ENCODE measurements at regions not wholly inside any gene's neighbourhood (a gene's known extent, or its start where the extent isn't known, plus 50 kb on each side); places are given as distances from the start of the nearest gene placed in this dataset.
"Not testable (repeated sequence)": the region's sequence is repeated elsewhere in the genome, so short reads cannot be mapped to it uniquely, and the experiment has no call there.

GRCh38 chr6:137571854-137572253 lies 77.7 kb upstream of the OLIG3 start:
- Histone ChIP-seq H3K9me3 (ENCODE audit: control insufficient read depth in 1 of 2, low read length in 2 of 2) (no peaks in the 10 kb centered on the region), H3K27me3 (ENCODE audit: control insufficient read depth in 1 of 2, insufficient read depth in 2 of 2, low read length in 2 of 2) (peaks cover 0 to 4% of the 10 kb centered on the region in 2 donors), H3K4me3 (ENCODE audit: low read depth in 1 of 2, low read length in 2 of 2) (no peak overlapping the region), H3K27ac (ENCODE audit: low read depth, low read length) (no peak overlapping the region), H3K4me1 (ENCODE audit: control insufficient read depth in 1 of 2, insufficient read depth in 2 of 2, low read length in 2 of 2) (peaks cover 0 to 3% of the 10 kb centered on the region in 2 donors), H3K36me3 (ENCODE audit: control insufficient read depth in 1 of 2, insufficient read depth in 2 of 2, low read length in 2 of 2) (no peaks in the 10 kb centered on the region), H3K9ac (ENCODE audit: low read depth in 1 of 2, low read length in 2 of 2) (no peak overlapping the region)

DNA sequence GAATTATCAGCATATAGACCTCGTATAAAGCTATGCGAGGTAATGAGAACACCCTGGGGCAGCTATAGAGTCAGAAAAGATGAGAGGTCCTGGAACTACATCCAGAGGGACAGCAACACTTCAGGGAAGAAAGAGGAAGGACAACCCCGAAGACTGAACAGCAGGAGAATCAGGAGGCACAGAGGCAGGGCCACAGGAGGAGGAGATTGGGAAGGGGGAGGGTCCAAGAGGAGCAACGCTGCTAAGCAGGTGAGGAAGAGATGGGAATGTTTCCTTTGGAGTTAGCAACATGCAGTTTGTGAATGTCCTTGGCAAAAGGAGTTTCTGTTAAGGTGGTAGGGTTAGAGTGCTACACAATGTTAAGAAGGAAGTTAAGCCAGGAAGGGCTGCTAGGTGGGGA lies 79.5 kb upstream of the OLIG3 start:
- Histone ChIP-seq H3K27me3 (ENCODE audit: control insufficient read depth in 1 of 2, insufficient read depth in 2 of 2, low read length in 2 of 2) (peaks cover 0 to 4% of the 10 kb centered on the region in 2 donors), H3K9ac (ENCODE audit: low read depth in 1 of 2, low read length in 2 of 2) (no peak overlapping the region), H3K27ac (ENCODE audit: low read depth, low read length) (no peak overlapping the region), H3K36me3 (ENCODE audit: control insufficient read depth in 1 of 2, insufficient read depth in 2 of 2, low read length in 2 of 2) (no peaks in the 10 kb centered on the region), H3K4me3 (ENCODE audit: low read depth in 1 of 2, low read length in 2 of 2) (no peak overlapping the region), H3K4me1 (ENCODE audit: control insufficient read depth in 1 of 2, insufficient read depth in 2 of 2, low read length in 2 of 2) (peaks cover 0 to 3% of the 10 kb centered on the region in 2 donors), H3K9me3 (ENCODE audit: control insufficient read depth in 1 of 2, low read length in 2 of 2) (no peaks in the 10 kb centered on the region)

- no peak overlapping the region for H3K9ac ChIP-seq (ENCODE audit: low read depth in 1 of 2, low read length in 2 of 2)
Observed at GRCh38 chr6:137579612-137580011, 85.4 kb upstream of the OLIG3 start.

DNA sequence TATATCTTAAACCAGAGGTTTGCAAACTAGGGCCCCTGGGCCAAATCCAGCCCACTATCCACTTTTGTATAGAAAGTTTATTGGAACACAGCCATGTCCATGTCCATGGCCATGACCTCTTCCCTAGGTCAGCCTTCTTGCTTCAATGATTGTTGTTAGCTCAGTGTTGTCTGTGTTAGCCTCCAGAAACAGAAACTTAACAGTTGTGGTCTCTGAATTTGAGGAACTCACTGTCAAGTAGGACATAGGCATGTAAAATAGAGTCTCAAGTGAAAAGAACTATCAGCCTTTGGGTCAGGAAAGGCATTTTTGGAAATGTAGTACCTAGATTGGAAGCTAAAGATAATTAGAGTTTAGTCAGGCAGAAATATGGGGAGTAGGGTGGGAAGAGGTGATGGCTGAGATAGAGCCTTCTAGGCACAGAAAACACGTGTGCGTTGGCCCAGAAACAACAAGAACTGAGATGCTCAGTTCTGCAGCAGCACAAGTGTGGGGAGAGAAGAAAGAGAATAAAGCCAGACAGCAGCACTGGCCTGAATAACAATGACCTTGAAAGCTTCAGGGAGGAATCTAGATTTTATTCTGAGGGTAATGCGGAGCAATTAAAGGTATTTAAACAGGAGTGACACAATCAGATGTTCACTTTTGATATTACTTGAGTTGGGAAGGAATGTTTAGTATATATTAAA lies 87.0 kb upstream of the OLIG3 start:
- no peak overlapping the region for H3K27ac ChIP-seq (ENCODE audit: low read depth, low read length)
- no peaks in the 10 kb centered on the region for H3K36me3 ChIP-seq (ENCODE audit: control insufficient read depth in 1 of 2, insufficient read depth in 2 of 2, low read length in 2 of 2)
- no peak overlapping the region for H3K4me3 ChIP-seq (ENCODE audit: low read depth in 1 of 2, low read length in 2 of 2)
- peaks cover 0 to 3% of the 10 kb centered on the region in 2 donors for H3K4me1 ChIP-seq (ENCODE audit: control insufficient read depth in 1 of 2, insufficient read depth in 2 of 2, low read length in 2 of 2)
- H3K27me3 ChIP-seq (ENCODE audit: control insufficient read depth in 1 of 2, insufficient read depth in 2 of 2, low read length in 2 of 2), result no peaks in the 10 kb centered on the region
- H3K9me3 ChIP-seq (ENCODE audit: control insufficient read depth in 1 of 2, low read length in 2 of 2), result no peaks in the 10 kb centered on the region
- no peak overlapping the region for H3K9ac ChIP-seq (ENCODE audit: low read depth in 1 of 2, low read length in 2 of 2)

More at GRCh38 chr6:137579612-137580011, 85.4 kb upstream of the OLIG3 start:
- Histone ChIP-seq H3K4me1 (ENCODE audit: control insufficient read depth in 1 of 2, insufficient read depth in 2 of 2, low read length in 2 of 2) (peaks cover 0 to 3% of the 10 kb centered on the region in 2 donors), H3K4me3 (ENCODE audit: low read depth in 1 of 2, low read length in 2 of 2) (no peak overlapping the region), H3K36me3 (ENCODE audit: control insufficient read depth in 1 of 2, insufficient read depth in 2 of 2, low read length in 2 of 2) (no peaks in the 10 kb centered on the region), H3K9me3 (ENCODE audit: control insufficient read depth in 1 of 2, low read length in 2 of 2) (no peaks in the 10 kb centered on the region), H3K27me3 (ENCODE audit: control insufficient read depth in 1 of 2, insufficient read depth in 2 of 2, low read length in 2 of 2) (no peaks in the 10 kb centered on the region), H3K27ac (ENCODE audit: low read depth, low read length) (no peak overlapping the region)

DNA sequence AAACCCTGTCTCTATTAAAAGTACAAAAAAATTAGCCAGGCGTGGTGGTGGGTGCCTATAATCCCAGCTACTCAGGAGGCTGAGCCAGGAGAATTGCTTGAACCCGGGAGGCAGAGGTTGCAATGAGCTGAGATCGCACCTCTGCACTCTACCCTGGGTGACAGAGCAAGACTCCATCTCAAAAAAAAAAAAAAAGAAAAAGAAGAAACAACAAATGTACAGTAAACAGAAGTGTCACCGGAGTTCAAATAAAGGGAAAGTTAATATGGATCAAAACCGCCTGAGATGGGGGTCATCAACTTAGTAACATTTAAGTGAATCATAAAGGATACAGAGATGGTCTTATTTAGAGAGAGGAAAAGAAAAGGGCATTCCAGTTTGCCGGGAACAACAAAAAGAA lies 89.3 kb upstream of the OLIG3 start:
- H3K9ac ChIP-seq (ENCODE audit: low read depth in 1 of 2, low read length in 2 of 2); H3K27me3 ChIP-seq (ENCODE audit: control insufficient read depth in 1 of 2, insufficient read depth in 2 of 2, low read length in 2 of 2); H3K4me1 ChIP-seq (ENCODE audit: control insufficient read depth in 1 of 2, insufficient read depth in 2 of 2, low read length in 2 of 2); H3K27ac ChIP-seq (ENCODE audit: low read depth, low read length); H3K36me3 ChIP-seq (ENCODE audit: control insufficient read depth in 1 of 2, insufficient read depth in 2 of 2, low read length in 2 of 2); H3K4me3 ChIP-seq (ENCODE audit: low read depth in 1 of 2, low read length in 2 of 2); H3K9me3 ChIP-seq (ENCODE audit: control insufficient read depth in 1 of 2, low read length in 2 of 2): not testable (repeated sequence)

DNA sequence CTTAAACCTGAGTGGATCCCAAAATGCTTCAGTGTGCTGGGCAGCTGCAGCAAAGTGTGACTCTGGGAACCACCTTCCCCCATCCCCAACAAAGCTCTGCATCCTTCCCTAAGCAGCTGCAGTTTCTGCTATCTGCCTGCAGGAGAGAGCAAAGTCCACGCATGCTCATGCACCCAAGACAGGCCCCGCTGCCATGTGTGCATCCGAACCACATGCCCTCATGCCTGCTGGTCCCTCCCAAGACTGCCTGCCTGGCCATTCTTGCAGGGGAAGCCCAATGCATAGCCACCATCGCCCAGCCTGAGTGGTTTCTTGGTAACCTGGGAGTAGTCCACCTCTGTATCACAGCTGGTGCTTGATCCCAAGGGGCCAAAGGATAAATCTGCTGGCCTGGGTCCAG lies 94.3 kb upstream of the OLIG3 start:
- Histone ChIP-seq H3K36me3 (ENCODE audit: control insufficient read depth in 1 of 2, insufficient read depth in 2 of 2, low read length in 2 of 2) (no peaks in the 10 kb centered on the region), H3K9ac (ENCODE audit: low read depth in 1 of 2, low read length in 2 of 2) (no peak overlapping the region), H3K4me1 (ENCODE audit: control insufficient read depth in 1 of 2, insufficient read depth in 2 of 2, low read length in 2 of 2) (no peaks in the 10 kb centered on the region), H3K9me3 (ENCODE audit: control insufficient read depth in 1 of 2, low read length in 2 of 2) (peaks cover 0 to 5% of the 10 kb centered on the region in 2 donors), H3K27ac (ENCODE audit: low read depth, low read length) (no peak overlapping the region), H3K4me3 (ENCODE audit: low read depth in 1 of 2, low read length in 2 of 2) (no peak overlapping the region), H3K27me3 (ENCODE audit: control insufficient read depth in 1 of 2, insufficient read depth in 2 of 2, low read length in 2 of 2) (no peaks in the 10 kb centered on the region)

- Histone ChIP-seq H3K9me3 (ENCODE audit: control insufficient read depth in 1 of 2, low read length in 2 of 2) (peaks cover 0 to 5% of the 10 kb centered on the region in 2 donors), H3K27me3 (ENCODE audit: control insufficient read depth in 1 of 2, insufficient read depth in 2 of 2, low read length in 2 of 2) (no peaks in the 10 kb centered on the region), H3K36me3 (ENCODE audit: control insufficient read depth in 1 of 2, insufficient read depth in 2 of 2, low read length in 2 of 2) (no peaks in the 10 kb centered on the region), H3K4me1 (ENCODE audit: control insufficient read depth in 1 of 2, insufficient read depth in 2 of 2, low read length in 2 of 2) (no peaks in the 10 kb centered on the region), H3K27ac (ENCODE audit: low read depth, low read length) (no peak overlapping the region), H3K4me3 (ENCODE audit: low read depth in 1 of 2, low read length in 2 of 2) (no peak overlapping the region), H3K9ac (ENCODE audit: low read depth in 1 of 2, low read length in 2 of 2) (no peak overlapping the region)
Observed at GRCh38 chr6:137589067-137589848, 95.1 kb upstream of the OLIG3 start.

DNA sequence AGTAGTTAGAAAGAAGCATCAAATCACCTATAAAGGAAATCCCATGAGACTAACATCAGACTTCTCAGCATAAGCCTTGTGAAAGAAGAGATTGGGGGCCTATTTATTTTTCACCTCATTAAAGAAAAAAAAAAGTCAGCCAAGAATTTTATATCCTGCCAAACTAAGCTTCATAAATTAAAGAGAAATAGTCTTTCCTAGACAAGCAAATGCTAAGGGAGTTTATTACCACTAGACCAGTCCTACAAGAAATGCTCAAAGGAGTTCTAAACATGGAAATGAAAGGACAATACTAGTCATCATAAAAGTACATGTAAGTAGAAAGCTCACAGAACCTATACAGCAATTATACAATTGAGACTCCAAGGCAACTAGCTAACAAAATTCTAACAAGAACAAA lies 96.5 kb upstream of the OLIG3 start:
- Histone ChIP-seq H3K27me3 (ENCODE audit: control insufficient read depth in 1 of 2, insufficient read depth in 2 of 2, low read length in 2 of 2) (no peaks in the 10 kb centered on the region), H3K36me3 (ENCODE audit: control insufficient read depth in 1 of 2, insufficient read depth in 2 of 2, low read length in 2 of 2) (no peaks in the 10 kb centered on the region), H3K4me3 (ENCODE audit: low read depth in 1 of 2, low read length in 2 of 2) (no peak overlapping the region), H3K27ac (ENCODE audit: low read depth, low read length) (no peak overlapping the region), H3K4me1 (ENCODE audit: control insufficient read depth in 1 of 2, insufficient read depth in 2 of 2, low read length in 2 of 2) (no peaks in the 10 kb centered on the region), H3K9ac (ENCODE audit: low read depth in 1 of 2, low read length in 2 of 2) (no peak overlapping the region), H3K9me3 (ENCODE audit: control insufficient read depth in 1 of 2, low read length in 2 of 2) (peaks cover 0 to 5% of the 10 kb centered on the region in 2 donors)

DNA sequence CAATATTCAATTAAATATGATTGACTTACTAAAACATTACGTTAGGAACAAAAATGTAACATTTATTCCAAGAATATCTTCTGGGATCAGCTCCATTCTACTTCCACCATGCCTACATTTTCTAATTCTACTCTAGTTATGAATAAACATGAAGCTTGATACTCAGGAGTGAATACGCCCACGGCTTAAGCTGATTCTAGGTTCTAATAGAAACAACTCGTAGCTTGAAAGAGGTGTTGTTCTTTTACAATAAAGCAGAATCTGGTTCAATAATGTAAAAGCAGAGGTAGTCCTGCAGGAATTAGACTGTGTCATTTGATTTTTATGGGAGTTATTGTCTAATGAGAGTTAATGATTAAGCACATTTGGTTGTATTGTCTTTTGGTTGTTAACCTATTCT lies 107.3 kb upstream of the OLIG3 start:
- peaks cover 0 to 10% of the 10 kb centered on the region in 2 donors for H3K27me3 ChIP-seq (ENCODE audit: control insufficient read depth in 1 of 2, insufficient read depth in 2 of 2, low read length in 2 of 2)
- no peaks in the 10 kb centered on the region for H3K36me3 ChIP-seq (ENCODE audit: control insufficient read depth in 1 of 2, insufficient read depth in 2 of 2, low read length in 2 of 2)

GRCh38 chr6:137602313-137603197 lies 108.4 kb upstream of the OLIG3 start:
- Histone ChIP-seq H3K36me3 (ENCODE audit: control insufficient read depth in 1 of 2, insufficient read depth in 2 of 2, low read length in 2 of 2) (no peaks in the 10 kb centered on the region), H3K4me3 (ENCODE audit: low read depth in 1 of 2, low read length in 2 of 2) (no peak overlapping the region), H3K9me3 (ENCODE audit: control insufficient read depth in 1 of 2, low read length in 2 of 2) (no peaks in the 10 kb centered on the region), H3K9ac (ENCODE audit: low read depth in 1 of 2, low read length in 2 of 2) (no peak overlapping the region), H3K4me1 (ENCODE audit: control insufficient read depth in 1 of 2, insufficient read depth in 2 of 2, low read length in 2 of 2) (peaks cover 4 to 9% of the 10 kb centered on the region in 2 donors), H3K27me3 (ENCODE audit: control insufficient read depth in 1 of 2, insufficient read depth in 2 of 2, low read length in 2 of 2) (peaks cover 0 to 10% of the 10 kb centered on the region in 2 donors), H3K27ac (ENCODE audit: low read depth, low read length) (no peak overlapping the region)

More for the DNA sequence above, 107.3 kb upstream of the OLIG3 start:
- Histone ChIP-seq H3K27ac (ENCODE audit: low read depth, low read length) (no peak overlapping the region), H3K4me1 (ENCODE audit: control insufficient read depth in 1 of 2, insufficient read depth in 2 of 2, low read length in 2 of 2) (peaks cover 4 to 9% of the 10 kb centered on the region in 2 donors), H3K9me3 (ENCODE audit: control insufficient read depth in 1 of 2, low read length in 2 of 2) (no peaks in the 10 kb centered on the region), H3K4me3 (ENCODE audit: low read depth in 1 of 2, low read length in 2 of 2) (no peak overlapping the region), H3K9ac (ENCODE audit: low read depth in 1 of 2, low read length in 2 of 2) (no peak overlapping the region)
